ENCODE measurements at regions not wholly inside any gene's neighbourhood (a gene's known extent, or its start where the extent isn't known, plus 50 kb on each side); places are given as distances from the start of the nearest gene placed in this dataset.

GRCh38 chr6:14367296-14367695, 249.7 kb downstream of the CD83 start:
- H4K20me1 ChIP-seq (ENCODE audit: insufficient read depth, low read length), result no peaks in the 10 kb centered on the region
- no peak overlapping the region for H3K27ac ChIP-seq (ENCODE audit: low read length)
- H3K4me2 ChIP-seq (ENCODE audit: low read depth, low read length), result no peak overlapping the region
- no peaks in the 10 kb centered on the region for H3K4me1 ChIP-seq (ENCODE audit: low read length)
- no peak overlapping the region for H2AFZ ChIP-seq (ENCODE audit: low read length)
- no peak for TF ChIP-seq CTCF (IDR thresholded peaks at IDR 0.05; ENCODE audit: low read length)
- no peak for TF ChIP-seq EZH2 (optimal IDR thresholded peaks at IDR 0.05; ENCODE audit: low read depth, low read length)
- no peak for TF ChIP-seq EZH2phosphoT487 (IDR thresholded peaks at IDR 0.05; ENCODE audit: low read length)
- H3K36me3 ChIP-seq (replicated peaks; ENCODE audit: insufficient read depth, low read length), result no peaks in the 10 kb centered on the region
- H3K27me3 ChIP-seq (replicated peaks; ENCODE audit: insufficient read depth, low read length), result no peaks in the 10 kb centered on the region
- H3K79me2 ChIP-seq (ENCODE audit: low read length), result no peaks in the 10 kb centered on the region
- no peaks in the 10 kb centered on the region for H3F3A ChIP-seq (ENCODE audit: insufficient read depth, low read length)
- no peaks in the 10 kb centered on the region for H3K9me3 ChIP-seq (replicated peaks; ENCODE audit: insufficient read depth, low read length)
- no peak overlapping the region for H3K9ac ChIP-seq (ENCODE audit: low read length)
- no peak overlapping the region for H3K4me3 ChIP-seq (ENCODE audit: low read length)
- no peaks in the 10 kb centered on the region for H3K9me2 ChIP-seq (replicated peaks; ENCODE audit: insufficient read depth, low read length)
- no peak for DNase-seq

GRCh38 chr6:14369717-14370116, 252.1 kb downstream of the CD83 start:
- no peaks in the 10 kb centered on the region for H3F3A ChIP-seq (ENCODE audit: insufficient read depth, low read length)
- no peaks in the 10 kb centered on the region for H3K27me3 ChIP-seq (replicated peaks; ENCODE audit: insufficient read depth, low read length)
- H2AFZ ChIP-seq (ENCODE audit: low read length), result no peak overlapping the region
- H3K4me2 ChIP-seq (ENCODE audit: low read depth, low read length), result no peak overlapping the region
- H3K4me1 ChIP-seq (ENCODE audit: low read length), result no peaks in the 10 kb centered on the region
- no peak for TF ChIP-seq EZH2 (optimal IDR thresholded peaks at IDR 0.05; ENCODE audit: low read depth, low read length)
- TF ChIP-seq EZH2phosphoT487 (IDR thresholded peaks at IDR 0.05; ENCODE audit: low read length), result no peak
- no peak for TF ChIP-seq CTCF (IDR thresholded peaks at IDR 0.05; ENCODE audit: low read length)
- H3K9me3 ChIP-seq (replicated peaks; ENCODE audit: insufficient read depth, low read length), result no peaks in the 10 kb centered on the region
- DNase-seq, result no peak
- no peaks in the 10 kb centered on the region for H3K9me2 ChIP-seq (replicated peaks; ENCODE audit: insufficient read depth, low read length)
- H3K79me2 ChIP-seq (ENCODE audit: low read length), result no peaks in the 10 kb centered on the region
- H4K20me1 ChIP-seq (ENCODE audit: insufficient read depth, low read length), result no peaks in the 10 kb centered on the region
- H3K9ac ChIP-seq (ENCODE audit: low read length), result no peak overlapping the region
- no peaks in the 10 kb centered on the region for H3K36me3 ChIP-seq (replicated peaks; ENCODE audit: insufficient read depth, low read length)
- no peak overlapping the region for H3K4me3 ChIP-seq (ENCODE audit: low read length)
- H3K27ac ChIP-seq (ENCODE audit: low read length), result no peak overlapping the region

- H3K4me1 ChIP-seq (ENCODE audit: low read length), result no peaks in the 10 kb centered on the region
- no peak overlapping the region for H3K27ac ChIP-seq (ENCODE audit: low read length)
- H4K20me1 ChIP-seq (ENCODE audit: insufficient read depth, low read length), result no peaks in the 10 kb centered on the region
- H3K9me2 ChIP-seq (replicated peaks; ENCODE audit: insufficient read depth, low read length), result no peaks in the 10 kb centered on the region
- no peaks in the 10 kb centered on the region for H3F3A ChIP-seq (ENCODE audit: insufficient read depth, low read length)
- no peak overlapping the region for H3K9ac ChIP-seq (ENCODE audit: low read length)
- no peaks in the 10 kb centered on the region for H3K27me3 ChIP-seq (replicated peaks; ENCODE audit: insufficient read depth, low read length)
- no peak overlapping the region for H3K4me2 ChIP-seq (ENCODE audit: low read depth, low read length)
- no peaks in the 10 kb centered on the region for H3K79me2 ChIP-seq (ENCODE audit: low read length)
- DNase-seq, result no peak
- TF ChIP-seq CTCF (IDR thresholded peaks at IDR 0.05; ENCODE audit: low read length) (no peak), EZH2phosphoT487 (IDR thresholded peaks at IDR 0.05; ENCODE audit: low read length) (no peak), EZH2 (optimal IDR thresholded peaks at IDR 0.05; ENCODE audit: low read depth, low read length) (no peak)
- H3K9me3 ChIP-seq (replicated peaks; ENCODE audit: insufficient read depth, low read length), result no peaks in the 10 kb centered on the region
- no peaks in the 10 kb centered on the region for H3K36me3 ChIP-seq (replicated peaks; ENCODE audit: insufficient read depth, low read length)
- no peak overlapping the region for H3K4me3 ChIP-seq (ENCODE audit: low read length)
- no peak overlapping the region for H2AFZ ChIP-seq (ENCODE audit: low read length)
These were observed 254.0 kb downstream of the CD83 start for GRCh38 chr6:14371530-14371929.

All from MM.1S (cell line).